Cardiac fibroblast (primary cell): ENCODE measurements at regions not wholly inside any gene's neighbourhood (a gene's known extent, or its start where the extent isn't known, plus 50 kb on each side); places are given as distances from the start of the nearest gene placed in this dataset.

Experiments used
- DNase-seq, 2 donors: peaks; one replicate each; pipeline versions ENCODE4 v3.0.0 to v3.0.0-alpha.2; 2010; ENCODE audit warnings: low read depth in 2 of 2
- H3K4me3 ChIP-seq, 2 donors: replicated peaks in 1 of 2; 1 replicate in 1 of 2; 2 replicates in 1 of 2; pipeline ENCODE4 v1.5.1; 2011; ENCODE audit warnings: low read depth in 2 of 2, low read length in 2 of 2, mild to moderate bottlenecking in 2 of 2, moderate library complexity in 1 of 2
- CTCF ChIP-seq: IDR thresholded peaks from one replicate; pipeline ENCODE4 v1.5.1; 2011; ENCODE audit warnings: low read depth, mild to moderate bottlenecking, low read length, inconsistent platforms

DNA sequence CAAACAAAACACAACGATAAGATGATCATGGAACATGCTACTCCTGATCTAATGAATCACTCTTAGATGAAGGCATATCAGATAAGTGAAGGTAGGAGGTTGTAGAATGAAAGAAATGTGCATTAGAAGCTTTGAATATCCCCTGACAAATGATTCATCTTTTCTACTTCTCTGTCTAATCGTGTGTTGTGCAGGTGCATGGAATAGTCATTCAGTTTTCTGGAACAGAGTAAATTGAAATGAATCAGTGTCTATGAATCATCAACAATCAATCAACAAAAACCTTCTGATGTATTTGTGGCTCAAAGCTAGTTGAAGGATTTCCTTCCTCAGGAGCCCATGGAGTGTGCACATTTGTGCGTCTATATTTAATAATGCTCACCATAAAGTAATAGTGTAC lies 1290.4 kb upstream of the PCDH20 start:
- TF ChIP-seq CTCF, result no peak
- H3K4me3 ChIP-seq, result no peak overlapping the region
- DNase-seq, result no peak

DNA sequence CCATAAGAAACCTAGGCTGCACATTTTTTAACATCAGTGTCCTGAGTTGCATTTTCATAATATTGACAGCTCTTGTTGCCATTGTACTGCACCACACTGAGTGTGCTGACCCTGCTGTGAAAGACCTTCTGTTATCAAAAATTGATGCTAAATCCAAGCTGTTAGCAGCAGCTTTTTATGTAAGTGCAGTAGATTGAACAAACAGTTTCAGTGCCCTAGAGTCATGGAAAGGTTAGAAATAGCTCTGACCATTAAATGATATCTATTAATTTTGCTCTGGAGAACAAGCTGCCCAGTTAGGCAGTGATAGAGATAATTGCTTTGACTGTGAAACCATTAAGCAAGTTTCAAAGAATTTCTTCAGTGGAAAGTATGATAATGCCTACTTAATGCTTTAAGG lies 1289.2 kb upstream of the PCDH20 start:
- no peak for TF ChIP-seq CTCF
- no peak overlapping the region for H3K4me3 ChIP-seq

DNA sequence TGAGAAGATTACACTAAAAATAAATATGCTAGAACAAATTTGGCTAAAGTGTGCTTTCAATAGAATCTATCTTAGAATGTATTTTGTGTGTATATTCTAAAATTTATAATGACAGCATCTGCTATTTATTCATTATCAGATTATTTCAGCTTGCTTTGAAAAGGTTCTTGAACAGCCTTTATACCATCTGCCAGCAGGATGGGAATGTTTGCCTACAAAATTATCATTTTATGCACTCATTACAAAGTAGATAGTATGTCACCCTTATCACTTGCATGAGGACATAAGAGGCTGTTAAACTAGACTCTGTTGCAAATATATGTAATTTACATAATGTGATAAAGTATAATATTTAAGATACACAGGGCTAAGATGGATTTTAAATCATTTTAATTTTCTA lies 1286.9 kb upstream of the PCDH20 start:
- TF ChIP-seq CTCF, result no peak
- DNase-seq, result no peak

More for the DNA sequence above, 1289.2 kb upstream of the PCDH20 start:
- DNase-seq, result no peak

GRCh38 chr13:62697701-62698100 lies 1282.1 kb upstream of the PCDH20 start:
- DNase-seq, result no peak
- no peak for TF ChIP-seq CTCF
- H3K4me3 ChIP-seq, result no peak overlapping the region

More for the DNA sequence above, 1286.9 kb upstream of the PCDH20 start:
- no peak overlapping the region for H3K4me3 ChIP-seq

DNA sequence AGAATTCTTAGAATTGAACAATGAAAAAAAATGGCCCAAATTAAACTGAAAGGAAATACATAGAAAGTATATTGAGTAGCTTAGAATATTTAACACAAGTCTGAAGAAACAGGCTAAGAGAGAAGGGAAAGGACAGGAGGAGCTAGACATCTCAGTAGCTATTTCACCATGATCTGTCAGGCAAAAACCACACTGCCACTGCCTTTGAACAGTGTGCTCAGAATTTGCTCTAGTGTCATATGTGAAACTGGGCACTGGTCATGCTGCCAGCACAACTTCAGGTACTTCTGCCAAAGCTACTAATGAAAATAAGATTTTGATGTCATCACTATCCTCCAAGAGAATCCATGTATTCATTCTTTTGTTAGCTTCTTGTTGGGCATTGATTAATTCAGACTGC lies 1280.8 kb upstream of the PCDH20 start:
- no peak for DNase-seq
- no peak for TF ChIP-seq CTCF
- H3K4me3 ChIP-seq, result no peak overlapping the region

DNA sequence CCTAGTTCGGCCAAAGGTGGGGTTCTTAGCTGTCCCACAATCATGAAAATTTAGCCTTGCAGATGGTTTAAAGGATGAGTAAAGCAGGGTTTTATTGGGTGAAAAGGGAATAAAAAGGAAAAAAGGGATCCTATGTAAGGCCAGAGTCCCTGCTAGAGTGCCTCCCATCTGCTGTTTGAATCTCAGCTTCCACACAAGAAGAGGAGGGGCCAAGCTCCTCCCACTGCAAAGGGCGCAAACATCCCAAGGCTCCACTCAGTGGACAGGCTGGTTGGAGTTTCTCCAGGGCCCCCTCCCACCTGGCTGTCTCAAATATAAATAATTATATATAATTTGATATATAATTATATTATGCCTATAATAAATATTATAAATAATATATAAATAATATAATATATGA lies 1272.1 kb upstream of the PCDH20 start:
- no peak for TF ChIP-seq CTCF
- H3K4me3 ChIP-seq, result no peak overlapping the region
- DNase-seq, result no peak

DNA sequence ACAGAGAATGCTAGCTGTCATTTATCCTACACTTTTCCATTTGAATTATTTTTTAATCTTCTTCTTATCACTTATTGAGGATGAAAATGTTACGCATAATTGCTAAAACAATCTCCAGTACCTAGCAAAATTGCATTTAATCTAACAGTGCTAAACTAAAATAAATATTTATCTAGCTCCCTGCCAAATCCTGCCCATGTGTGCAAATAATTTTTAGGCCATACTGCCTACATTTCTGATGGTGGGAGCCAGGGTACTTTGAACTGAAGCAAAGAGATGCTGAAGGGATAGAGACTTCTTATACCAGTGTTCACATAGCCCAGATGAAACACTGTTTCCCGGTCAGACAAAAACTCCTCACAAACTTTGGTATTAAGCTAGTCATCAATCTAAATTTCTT lies 1268.7 kb upstream of the PCDH20 start:
- H3K4me3 ChIP-seq, result no peak overlapping the region
- no peak for TF ChIP-seq CTCF
- DNase-seq, result no peak
